Osteoblast (primary cell): ENCODE measurements at regions not wholly inside any gene's neighbourhood (a gene's known extent, or its start where the extent isn't known, plus 50 kb on each side); places are given as distances from the start of the nearest gene placed in this dataset.

Experiments used
- DNase-seq: peaks from one replicate; pipeline ENCODE4 v3.0.0; 2011; ENCODE audit warnings: low spot score, mixed read lengths; ENCODE audit not compliant: insufficient read length; ENCODE audit errors: missing footprints
- H2AFZ ChIP-seq: 2 replicates; pipeline ENCODE4 v1.6.0; 2011; ENCODE audit warnings: mild to moderate bottlenecking, low read length
- H3K27ac ChIP-seq: 2 replicates; pipeline ENCODE4 v1.5.1; 2011; ENCODE audit warnings: mild to moderate bottlenecking, low read depth, low read length, moderate library complexity
- H3K27me3 ChIP-seq: 2 replicates; pipeline ENCODE4 v1.6.0; 2012; ENCODE audit warnings: mild to moderate bottlenecking, control low read depth, inconsistent platforms, low read length, moderate library complexity; ENCODE audit not compliant: insufficient read depth
- H3K36me3 ChIP-seq: 2 replicates; pipeline ENCODE4 v1.5.1; 2011; ENCODE audit warnings: mild to moderate bottlenecking, low read length, control low read depth, moderate library complexity; ENCODE audit not compliant: insufficient read depth
- H3K4me1 ChIP-seq: 2 replicates; pipeline ENCODE4 v1.5.1; 2011; ENCODE audit warnings: mild to moderate bottlenecking, low read length, control low read depth, moderate library complexity; ENCODE audit not compliant: insufficient read depth
- H3K4me2 ChIP-seq: 2 replicates; pipeline ENCODE4 v1.6.0; 2011; ENCODE audit warnings: mild to moderate bottlenecking, low read length; ENCODE audit not compliant: insufficient read depth
- H3K4me3 ChIP-seq: fragments of 200-600 bp; sonication (generic); 3 replicates; pipeline ENCODE4 v1.5.1; 2012; ENCODE audit warnings: mild to moderate bottlenecking, low read length, inconsistent platforms; ENCODE audit not compliant: insufficient read depth
- H3K79me2 ChIP-seq: 2 replicates; pipeline ENCODE4 v1.6.0; 2012; ENCODE audit warnings: mild to moderate bottlenecking, low read length, control low read depth, inconsistent platforms; ENCODE audit not compliant: insufficient read depth
- H3K9me3 ChIP-seq: 2 replicates; pipeline ENCODE4 v1.5.1; 2011; ENCODE audit warnings: low read depth, low read length, control low read depth
- H4K20me1 ChIP-seq: 2 replicates; pipeline ENCODE4 v1.6.0; 2012; ENCODE audit warnings: mild to moderate bottlenecking, low read length, control low read depth; ENCODE audit not compliant: insufficient read depth
- CTCF ChIP-seq: IDR thresholded peaks from 2 replicates; pipeline ENCODE4 v1.5.1; 2011; ENCODE audit warnings: mild to moderate bottlenecking, low read depth, low read length, moderate library complexity; ENCODE audit errors: extremely low read depth

GRCh38 chrX:138294951-138295350 is 416.6 kb downstream of the FGF13 start:
- no peak for TF ChIP-seq CTCF
- H3K27ac ChIP-seq: no peak overlapping the region
- no peaks in the 10 kb centered on the region for H3K79me2 ChIP-seq

GRCh38 chrX:138298268-138298667 is 413.2 kb downstream of the FGF13 start:
- Histone ChIP-seq H3K27ac (no peak overlapping the region), H4K20me1 (no peaks in the 10 kb centered on the region), H3K4me1 (no peaks in the 10 kb centered on the region), H3K27me3 (no peaks in the 10 kb centered on the region), H3K4me3 (no peak overlapping the region), H3K4me2 (no peak overlapping the region), H3K9me3 (no peaks in the 10 kb centered on the region), H2AFZ (no peak overlapping the region), H3K79me2 (no peaks in the 10 kb centered on the region), H3K36me3 (no peaks in the 10 kb centered on the region)
- DNase-seq: no peak
- no peak for TF ChIP-seq CTCF

More at GRCh38 chrX:138294951-138295350, 416.6 kb downstream of the FGF13 start:
- Histone ChIP-seq H3K9me3 (no peaks in the 10 kb centered on the region), H4K20me1 (no peaks in the 10 kb centered on the region), H3K36me3 (no peaks in the 10 kb centered on the region), H3K27me3 (no peaks in the 10 kb centered on the region), H3K4me3 (no peak overlapping the region), H3K4me1 (no peaks in the 10 kb centered on the region), H3K4me2 (no peak overlapping the region), H2AFZ (no peak overlapping the region)
- DNase-seq: no peak

- Histone ChIP-seq H3K9me3 (no peaks in the 10 kb centered on the region), H3K4me2 (no peak overlapping the region), H3K4me3 (no peak overlapping the region), H3K4me1 (no peaks in the 10 kb centered on the region), H3K27ac (no peak overlapping the region), H3K27me3 (no peaks in the 10 kb centered on the region), H3K79me2 (no peaks in the 10 kb centered on the region), H2AFZ (no peak overlapping the region), H4K20me1 (no peaks in the 10 kb centered on the region), H3K36me3 (no peaks in the 10 kb centered on the region)
- no peak for DNase-seq
- no peak for TF ChIP-seq CTCF
These were observed 365.7 kb downstream of the FGF13 start for GRCh38 chrX:138345801-138346200.

GRCh38 chrX:138349351-138349750 is 362.2 kb downstream of the FGF13 start:
- Histone ChIP-seq H3K4me1 (no peaks in the 10 kb centered on the region), H3K27me3 (no peaks in the 10 kb centered on the region), H3K4me3 (no peak overlapping the region), H3K9me3 (peaks cover 2% of the 10 kb centered on the region), H3K79me2 (no peaks in the 10 kb centered on the region), H3K4me2 (no peak overlapping the region), H3K36me3 (no peaks in the 10 kb centered on the region), H2AFZ (no peak overlapping the region), H4K20me1 (no peaks in the 10 kb centered on the region), H3K27ac (no peak overlapping the region)
- no peak for DNase-seq
- TF ChIP-seq CTCF: no peak
